Neural crest cell (in vitro differentiated cells): ENCODE measurements at regions not wholly inside any gene's neighbourhood (a gene's known extent, or its start where the extent isn't known, plus 50 kb on each side); places are given as distances from the start of the nearest gene placed in this dataset.

ENCODE experiments used
- DNase-seq: peaks from one replicate; pipeline ENCODE4 v3.0.0; 2021; ENCODE audit warnings: low read depth, mixed read lengths, low spot score
- H3K27ac Mint-ChIP-seq: one replicate; pipeline ENCODE4 v1.8.0; 2021; ENCODE audit warnings: mild to moderate bottlenecking, mixed read lengths; ENCODE audit not compliant: unreplicated experiment
- H3K27me3 Mint-ChIP-seq: 2 replicates; pipeline ENCODE4 v1.8.0; 2021; ENCODE audit warnings: low read depth, mild to moderate bottlenecking, mixed read lengths
- H3K36me3 Mint-ChIP-seq: 2 replicates; pipeline ENCODE4 v1.8.0; 2021; ENCODE audit warnings: low read depth, mild to moderate bottlenecking, mixed read lengths
- H3K4me1 Mint-ChIP-seq: 2 replicates; pipeline ENCODE4 v1.8.0; 2021; ENCODE audit warnings: mixed read lengths
- H3K4me3 Mint-ChIP-seq: one replicate; pipeline ENCODE4 v1.8.0; 2021; ENCODE audit warnings: mild to moderate bottlenecking, mixed read lengths
- H3K9me3 Mint-ChIP-seq: 2 replicates; pipeline ENCODE4 v1.8.0; 2021; ENCODE audit warnings: mixed read lengths
- CTCF ChIP-seq: fragments of 200-600 bp; sonication (generic); conservative IDR thresholded peaks from 2 replicates; pipeline ENCODE4 v1.5.0; 2021; ENCODE audit warnings: antibody characterized with exemption, mild to moderate bottlenecking

- Mint-ChIP-seq H3K9me3 (no peaks in the 10 kb centered on the region), H3K4me3 (no peak overlapping the region), H3K4me1 (peaks cover 4% of the 10 kb centered on the region), H3K27ac (no peak overlapping the region), H3K27me3 (no peaks in the 10 kb centered on the region), H3K36me3 (no peaks in the 10 kb centered on the region)
- no peak for DNase-seq
- TF ChIP-seq CTCF, result no peak
Observed at GRCh38 chr17:15161395-15161794, 103.7 kb downstream of the PMP22 start.

- no peaks in the 10 kb centered on the region for H3K27me3 Mint-ChIP-seq
- H3K4me1 Mint-ChIP-seq, result peaks cover 16% of the 10 kb centered on the region
- peaks cover 5% of the 10 kb centered on the region for H3K9me3 Mint-ChIP-seq
- no peak overlapping the region for H3K27ac Mint-ChIP-seq
- no peak overlapping the region for H3K4me3 Mint-ChIP-seq
- H3K36me3 Mint-ChIP-seq, result peaks cover 4% of the 10 kb centered on the region
- TF ChIP-seq CTCF, result no peak
- DNase-seq, result no peak
Observed at GRCh38 chr17:15157051-15157450, 108.1 kb downstream of the PMP22 start.

DNA sequence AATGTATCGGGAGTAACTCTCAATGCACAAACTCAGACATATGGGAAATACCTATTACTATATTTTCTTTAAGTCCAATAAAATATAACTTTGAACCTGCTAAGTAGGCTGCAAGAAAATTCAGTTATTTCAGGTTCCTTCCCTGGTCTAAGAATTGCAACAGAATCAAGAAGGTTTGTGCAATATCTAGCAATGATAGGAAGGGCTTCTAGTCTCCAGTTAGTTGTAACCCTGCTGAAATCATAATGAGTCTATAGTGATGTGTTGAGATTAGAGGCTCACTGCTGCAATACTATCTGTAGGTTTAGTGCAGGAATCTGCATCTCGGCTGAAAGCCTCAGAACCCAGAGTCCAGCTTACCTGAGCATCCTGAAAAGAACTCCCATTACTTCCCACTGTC is 110.5 kb downstream of the PMP22 start:
- Mint-ChIP-seq H3K27me3 (no peaks in the 10 kb centered on the region), H3K36me3 (peaks cover 4% of the 10 kb centered on the region), H3K9me3 (peaks cover 5% of the 10 kb centered on the region), H3K27ac (peak overlapping the region; percentile 10), H3K4me1 (peaks cover 16% of the 10 kb centered on the region), H3K4me3 (no peak overlapping the region)
- DNase-seq, result no peak
- no peak for TF ChIP-seq CTCF

GRCh38 chr17:15145621-15146020 is 119.5 kb downstream of the PMP22 start:
- Mint-ChIP-seq H3K9me3 (peaks cover 6% of the 10 kb centered on the region), H3K4me3 (no peak overlapping the region), H3K36me3 (peaks cover 5% of the 10 kb centered on the region), H3K27ac (no peak overlapping the region), H3K4me1 (no peaks in the 10 kb centered on the region), H3K27me3 (no peaks in the 10 kb centered on the region)
- TF ChIP-seq CTCF, result no peak
- DNase-seq, result no peak

GRCh38 chr17:15143524-15143923 is 121.6 kb downstream of the PMP22 start:
- Mint-ChIP-seq H3K4me3 (no peak overlapping the region), H3K4me1 (no peaks in the 10 kb centered on the region), H3K27me3 (no peaks in the 10 kb centered on the region), H3K36me3 (peaks cover 5% of the 10 kb centered on the region), H3K27ac (no peak overlapping the region), H3K9me3 (peaks cover 8% of the 10 kb centered on the region)
- TF ChIP-seq CTCF, result no peak
- no peak for DNase-seq

GRCh38 chr17:15134363-15134762 is 130.8 kb downstream of the PMP22 start:
- Mint-ChIP-seq H3K27me3 (no peaks in the 10 kb centered on the region), H3K4me3 (no peak overlapping the region), H3K9me3 (peaks cover 8% of the 10 kb centered on the region), H3K27ac (no peak overlapping the region), H3K4me1 (no peaks in the 10 kb centered on the region), H3K36me3 (no peaks in the 10 kb centered on the region)
- DNase-seq, result no peak
- no peak for TF ChIP-seq CTCF
